H1 (cell line): ENCODE measurements at regions not wholly inside any gene's neighbourhood (a gene's known extent, or its start where the extent isn't known, plus 50 kb on each side); places are given as distances from the start of the nearest gene placed in this dataset.

Source experiments
- CTCF ChIA-PET: fragments of 300-600 bp; sonication (Branson Sonifier 250); formaldehyde crosslinking; loops from one replicate; lab custom pipeline; 2021; ENCODE audit not compliant: partially characterized antibody; lab: Charles Lee
- POLR2A ChIA-PET: fragments of 300-600 bp; sonication (Branson Sonifier 250); formaldehyde crosslinking; loops from one replicate; lab custom pipeline; 2021; ENCODE audit warnings: inconsistent platforms; ENCODE audit not compliant: partially characterized antibody; lab: Charles Lee
- DNase-seq, 2 experiments: peaks; one replicate each; pipeline versions ENCODE4 v3.0.0 to v3.0.0-alpha.2; 2010 to 2022; ENCODE audit warnings: low spot score in 2 of 2, low read depth in 1 of 2, mixed read lengths in 1 of 2
- FAIRE-seq: peaks from 2 replicates; lab custom pipeline; 2011; peaks lifted over from hg19 to GRCh38; lab: Jason Lieb, UNC
- H2AFZ ChIP-seq: 2 replicates; pipeline ENCODE4 v1.8.1; 2012; ENCODE audit warnings: low read length, inconsistent platforms
- H2AK5ac ChIP-seq: 2 replicates; pipeline ENCODE4 v1.6.1; 2013; ENCODE audit warnings: low read depth, low read length
- H2BK120ac ChIP-seq: replicated peaks from 2 replicates; pipeline ENCODE3; 2013; ENCODE audit warnings: low read depth, low read length, inconsistent platforms
- H2BK12ac ChIP-seq: 2 replicates; pipeline ENCODE4 v1.6.1; 2013; ENCODE audit warnings: low read depth, low read length
- H2BK15ac ChIP-seq: 2 replicates; pipeline ENCODE4 v1.6.1; 2013; ENCODE audit warnings: low read length
- H2BK20ac ChIP-seq: 2 replicates; pipeline ENCODE4 v1.6.1; 2013; ENCODE audit warnings: low read length
- H2BK5ac ChIP-seq: 2 replicates; pipeline ENCODE4 v1.6.1; 2013; ENCODE audit warnings: low read depth, low read length
- H3K14ac ChIP-seq: 2 replicates; pipeline ENCODE4 v1.6.1; 2013; ENCODE audit warnings: inconsistent platforms; ENCODE audit not compliant: insufficient read length
- H3K18ac ChIP-seq: 2 replicates; pipeline ENCODE4 v1.6.1; 2013; ENCODE audit warnings: low read length; ENCODE audit errors: extremely low read depth
- H3K23ac ChIP-seq: 2 replicates; pipeline ENCODE4 v1.6.1; 2013; ENCODE audit warnings: inconsistent platforms; ENCODE audit not compliant: insufficient read length
- H3K23me2 ChIP-seq: 2 replicates; pipeline ENCODE4 v1.6.1; 2013; ENCODE audit warnings: low read depth, low read length
- H3K27ac ChIP-seq: 2 replicates; pipeline ENCODE4 v1.6.1; 2011; ENCODE audit warnings: low read depth, low read length, inconsistent platforms
- H3K27me3 ChIP-seq, 4 experiments: replicated peaks in 1 of 4; 1 replicate in 1 of 4; 2 replicates in 3 of 4; pipeline versions ENCODE4 v1.6.1 to v1.8.1; 2011 to 2013; ENCODE audit warnings: low read length in 3 of 4, mild to moderate bottlenecking in 3 of 4, inconsistent platforms in 2 of 4, mixed read lengths in 2 of 4, moderate library complexity in 1 of 4; ENCODE audit not compliant: control insufficient read depth in 3 of 4, insufficient read depth in 3 of 4; ENCODE audit errors: extremely low read depth in 1 of 4
- H3K36me3 ChIP-seq, 4 experiments: 2 replicates each; pipeline versions ENCODE4 v1.6.1 to v1.8.1; 2011 to 2013; ENCODE audit warnings: mild to moderate bottlenecking in 4 of 4, low read length in 3 of 4, moderate library complexity in 2 of 4, control low read depth in 1 of 4, inconsistent platforms in 1 of 4; ENCODE audit not compliant: insufficient read depth in 4 of 4, control insufficient read depth in 2 of 4
- H3K4ac ChIP-seq: replicated peaks from 2 replicates; pipeline ENCODE3; 2013; ENCODE audit warnings: low read length, low read depth, mixed read lengths, inconsistent platforms; ENCODE audit not compliant: insufficient read length
- H3K4me1 ChIP-seq, 4 experiments: replicated peaks in 1 of 4; 1 replicate in 1 of 4; 2 replicates in 3 of 4; pipeline versions ENCODE4 v1.6.1 to v1.8.1; 2011 to 2013; ENCODE audit warnings: low read length in 3 of 4, inconsistent platforms in 2 of 4, mixed read lengths in 1 of 4; ENCODE audit not compliant: insufficient read depth in 4 of 4, control insufficient read depth in 3 of 4
- H3K4me2 ChIP-seq, 2 experiments: 2 replicates each; pipeline versions ENCODE4 v1.6.1 to v1.8.1; 2011 to 2013; ENCODE audit warnings: low read depth in 2 of 2, low read length in 2 of 2, control low read depth in 1 of 2, inconsistent platforms in 1 of 2, mild to moderate bottlenecking in 1 of 2; ENCODE audit not compliant: insufficient read depth in 1 of 2
- H3K4me3 ChIP-seq, 4 experiments: fragments of 200-600, 300-600 bp in 1 of 4; sonication (generic), shearing (Covaris generic), sonication (Bioruptor Twin) in 1 of 4; 2 replicates each; pipeline versions ENCODE4 v1.5.1 to v1.8.1; 2011 to 2016; ENCODE audit warnings: low read length in 4 of 4, low read depth in 3 of 4, control low read depth in 2 of 4, inconsistent platforms in 2 of 4, mild to moderate bottlenecking in 2 of 4, mixed read lengths in 1 of 4, moderate library complexity in 1 of 4; ENCODE audit not compliant: insufficient read depth in 2 of 4; ENCODE audit errors: extremely low read depth in 1 of 4
- H3K56ac ChIP-seq: replicated peaks from 2 replicates; pipeline ENCODE3; 2013; ENCODE audit warnings: low read depth, mild to moderate bottlenecking, mixed read lengths, low read length, inconsistent platforms; ENCODE audit not compliant: insufficient read length
- H3K79me1 ChIP-seq: 2 replicates; pipeline ENCODE4 v1.6.1; 2013; ENCODE audit warnings: low read depth, low read length, control low read depth
- H3K79me2 ChIP-seq, 2 experiments: 2 replicates each; pipeline versions ENCODE4 v1.6.1 to v1.8.1; 2012 to 2013; ENCODE audit warnings: low read length in 2 of 2, mild to moderate bottlenecking in 2 of 2, inconsistent platforms in 1 of 2; ENCODE audit not compliant: insufficient read depth in 2 of 2, control insufficient read depth in 1 of 2
- H3K9ac ChIP-seq, 4 experiments: replicated peaks in 1 of 4; 1 replicate in 1 of 4; 2 replicates in 3 of 4; pipeline versions ENCODE4 v1.6.1 to v1.8.1; 2011 to 2013; ENCODE audit warnings: low read depth in 3 of 4, low read length in 3 of 4, control low read depth in 2 of 4, mild to moderate bottlenecking in 2 of 4, moderate library complexity in 2 of 4, inconsistent platforms in 1 of 4; ENCODE audit errors: extremely low read depth in 1 of 4
- H3K9me3 ChIP-seq, 2 experiments: 2 replicates each; pipeline versions ENCODE4 v1.6.1 to v1.8.1; 2012 to 2013; ENCODE audit warnings: mild to moderate bottlenecking in 2 of 2, moderate library complexity in 2 of 2, control low read depth in 1 of 2, inconsistent platforms in 1 of 2, low read depth in 1 of 2, low read length in 1 of 2, mixed read lengths in 1 of 2; ENCODE audit not compliant: insufficient read depth in 2 of 2
- H4K20me1 ChIP-seq, 2 experiments: replicated peaks in 1 of 2; 2 replicates each; pipeline versions ENCODE3 to v1.8.1; 2011 to 2013; ENCODE audit warnings: inconsistent platforms in 2 of 2, low read length in 2 of 2, mild to moderate bottlenecking in 1 of 2; ENCODE audit not compliant: insufficient read depth in 2 of 2, control insufficient read depth in 1 of 2
- H4K5ac ChIP-seq: 2 replicates; pipeline ENCODE4 v1.6.1; 2013; ENCODE audit warnings: low read length, low read depth, mixed read lengths, inconsistent platforms; ENCODE audit not compliant: insufficient read length
- H4K8ac ChIP-seq: 2 replicates; pipeline ENCODE4 v1.8.0; 2013; ENCODE audit warnings: mild to moderate bottlenecking, moderate library complexity, low read length, inconsistent platforms; ENCODE audit not compliant: insufficient read depth; ENCODE audit errors: extremely low read depth
- H4K91ac ChIP-seq: replicated peaks from 2 replicates; pipeline ENCODE3; 2013; ENCODE audit warnings: low read length, mixed read lengths, inconsistent platforms; ENCODE audit not compliant: insufficient read length
- BACH1 ChIP-seq: IDR thresholded peaks from 2 replicates; pipeline ENCODE4 v1.6.1; 2012; ENCODE audit warnings: low read length, improper control_type of control experiment
- BRCA1 ChIP-seq: IDR thresholded peaks from 2 replicates; pipeline ENCODE4 v1.6.1; 2012; ENCODE audit warnings: low read depth, low read length, improper control_type of control experiment
- CEBPB ChIP-seq: IDR thresholded peaks from 2 replicates; pipeline ENCODE4 v1.6.1; 2012; ENCODE audit warnings: low read depth, low read length
- EGR1 ChIP-seq: IDR thresholded peaks from 2 replicates; pipeline ENCODE4 v1.6.1; 2011; ENCODE audit warnings: low read depth, low read length, borderline replicate concordance
- EP300 ChIP-seq, 2 experiments: IDR thresholded peaks; 1 replicate in 1 of 2; 2 replicates in 1 of 2; pipeline ENCODE4 v1.6.1; 2011 to 2012; ENCODE audit warnings: low read depth in 2 of 2, low read length in 2 of 2, mild to moderate bottlenecking in 2 of 2, borderline replicate concordance in 1 of 2, inconsistent platforms in 1 of 2, moderate library complexity in 1 of 2
- FOSL1 ChIP-seq: IDR thresholded peaks from 2 replicates; pipeline ENCODE4 v1.6.1; 2011; ENCODE audit warnings: mild to moderate bottlenecking, low read depth, low read length, moderate library complexity; ENCODE audit not compliant: insufficient read depth
- HDAC6 ChIP-seq: IDR thresholded peaks from one replicate; pipeline ENCODE4 v1.7.1; 2012; ENCODE audit warnings: low read depth, mild to moderate bottlenecking, inconsistent platforms, low read length, moderate library complexity
- KDM5A ChIP-seq: fragments of 200-600 bp; IDR thresholded peaks from 2 replicates; pipeline ENCODE4 v1.7.1; 2012; ENCODE audit warnings: mild to moderate bottlenecking, low read length, inconsistent platforms, mixed read lengths
- MAFK ChIP-seq: IDR thresholded peaks from 2 replicates; pipeline ENCODE4 v1.6.1; 2012; ENCODE audit warnings: low read depth, mild to moderate bottlenecking, improper control_type of control experiment, low read length
- RBBP5 ChIP-seq: IDR thresholded peaks from 2 replicates; pipeline ENCODE4 v1.7.1; 2012; ENCODE audit warnings: low read depth, mild to moderate bottlenecking, inconsistent platforms, low read length, moderate library complexity, borderline replicate concordance
- RFX5 ChIP-seq: IDR thresholded peaks from 2 replicates; pipeline ENCODE4 v1.6.1; 2011; ENCODE audit warnings: low read depth, low read length, improper control_type of control experiment, borderline replicate concordance
- RXRA ChIP-seq: IDR thresholded peaks from 2 replicates; pipeline ENCODE4 v1.6.1; 2011; ENCODE audit warnings: low read depth, mild to moderate bottlenecking, low read length, moderate library complexity; ENCODE audit not compliant: insufficient read depth
- TAF1 ChIP-seq: IDR thresholded peaks from 2 replicates; pipeline ENCODE4 v1.6.1; 2011; ENCODE audit warnings: mild to moderate bottlenecking, low read depth, low read length
- TCF12 ChIP-seq: IDR thresholded peaks from 2 replicates; pipeline ENCODE4 v1.6.1; 2011; ENCODE audit warnings: low read depth, mild to moderate bottlenecking, low read length
- TEAD4 ChIP-seq: IDR thresholded peaks from 2 replicates; pipeline ENCODE4 v1.6.1; 2012; ENCODE audit warnings: low read depth, low read length, inconsistent platforms, mixed read lengths
- WGBS, 2 experiments: shearing (Covaris generic) in 1 of 2; methylation state at CpG; one replicate each; pipeline versions ENCODE4 v1.1.6 to v1.1.7; 2013 to 2015; ENCODE audit warnings: low lambda C conversion rate in 2 of 2, mixed read lengths in 2 of 2, inconsistent platforms in 1 of 2, low coverage in 1 of 2, missing lambda C conversion rate in 1 of 2; ENCODE audit not compliant: insufficient replicate concordance in 2 of 2, insufficient coverage in 1 of 2, insufficient read length in 1 of 2; ENCODE audit errors: extremely low coverage in 1 of 2, missing lambda C conversion rate in 1 of 2; 5-methylcytosine and 5-hydroxymethylcytosine counted together

DNA sequence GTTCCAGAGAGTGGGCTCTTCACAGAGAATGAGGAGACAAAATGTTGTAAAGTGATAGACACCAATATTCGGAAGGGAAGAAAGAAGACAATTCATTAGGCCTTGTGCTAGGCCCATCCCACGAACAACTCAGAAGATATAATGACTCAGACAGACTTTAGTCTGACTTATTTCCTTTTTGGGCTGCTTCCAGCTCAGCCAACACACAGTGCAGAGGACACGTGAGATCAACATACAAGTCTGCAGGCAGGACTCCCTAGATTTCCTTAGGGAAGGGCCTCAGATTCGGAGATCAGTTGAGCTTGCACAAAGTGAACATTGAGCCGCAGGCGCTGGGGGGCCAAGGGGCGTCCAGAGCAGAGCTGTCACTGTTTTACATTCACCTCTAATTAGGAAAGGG, 290.7 kb upstream of the TENM3 start:
- Histone ChIP-seq H3K18ac (no peak overlapping the region), H3K56ac (no peak overlapping the region), H2AFZ (peak overlapping the region; percentile 12; the same call in 1 of the 2 replicates), H3K4ac (no peak overlapping the region), H3K36me3 (no peaks in the 10 kb centered on the region; a peak in 1 of 8 replicates), H3K79me2 (no peaks in the 10 kb centered on the region), H2BK120ac (peak overlapping the region; percentile 10), H2BK12ac (peak overlapping the region; percentile 69; the same call in 1 of the 2 replicates), H2BK20ac (peak overlapping the region; percentile 38; the same call in 1 of the 2 replicates), H4K91ac (peak overlapping the region; percentile 45), H2AK5ac (no peak overlapping the region), H3K14ac (no peak overlapping the region), H4K20me1 (no peaks in the 10 kb centered on the region), H2BK5ac (peak overlapping the region; percentile 50; the same call in 1 of the 2 replicates), H3K27me3 (peaks cover 0 to 1% (median 0%) of the 10 kb centered on the region in 4 experiments; a peak in 1 of 7 replicates), H4K5ac (no peak overlapping the region)
- FAIRE-seq = no peak
- POLR2A ChIA-PET = no interaction called here
- TF ChIP-seq HDAC6 (no peak), KDM5A (no peak), BRCA1 (no peak), TAF1 (no peak), BACH1 (no peak), EP300 (IDR thresholded peaks at IDR 0.05; ENCODE audit: borderline replicate concordance in 1 of 2, low read depth in 2 of 2, low read length in 2 of 2) (no peak), EGR1 (no peak), RXRA (no peak), TCF12 (no peak), MAFK (no peak), RFX5 (no peak), TEAD4 (no peak), CEBPB (no peak), RBBP5 (no peak), FOSL1 (no peak)
- TF ChIP-seq, all 59 proteins: peak for 0
- Histone ChIP-seq H3K23me2 (no peaks in the 10 kb centered on the region; the same call in 1 of the 2 replicates), H2BK15ac (no peak overlapping the region), H3K9ac (no peak overlapping the region), H4K8ac (no peak overlapping the region), H3K79me1 (no peaks in the 10 kb centered on the region), H3K4me3 (no peak overlapping the region), H3K4me1 (peaks cover 3 to 13% (median 8%) of the 10 kb centered on the region in 4 experiments; a peak in 6 of 7 replicates), H3K4me2 (no peak overlapping the region), H3K27ac (no peak overlapping the region), H3K9me3 (no peaks in the 10 kb centered on the region; a peak in 1 of 4 replicates), H3K23ac (no peak overlapping the region)
- DNase-seq = no peak
- CTCF ChIA-PET = interaction anchor here (0.8 kb wide), 1 partner anchor 34 kb away, joined by 3 read pairs; no protein-coding TSS in a partner anchor
- 92% methylated on average over 7 of the region's 7 CpGs; no CpG with 5 or more reads in 1 of the 2 experiments for WGBS, 2 experiments
